ENCODE measurements at regions not wholly inside any gene's neighbourhood (a gene's known extent, or its start where the extent isn't known, plus 50 kb on each side); places are given as distances from the start of the nearest gene placed in this dataset.

DNA sequence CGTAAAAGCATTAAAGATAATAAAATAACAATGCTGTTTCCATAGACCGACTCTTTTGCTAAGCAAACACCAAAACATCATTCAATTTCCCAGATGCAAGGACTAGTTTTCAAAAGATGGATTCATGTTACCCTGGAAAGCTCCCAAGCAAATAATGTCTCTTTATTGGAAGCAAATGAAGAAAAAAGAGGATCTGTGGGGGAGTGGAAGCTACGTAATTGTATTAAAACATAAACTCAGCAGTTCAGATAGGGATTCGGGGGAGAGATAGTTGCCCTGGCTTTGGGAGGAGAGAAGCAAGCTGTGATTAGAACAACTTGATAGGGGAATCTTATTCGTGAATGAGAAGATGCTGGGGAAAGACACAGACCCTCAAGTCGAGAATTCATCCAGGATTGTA, 491.0 kb upstream of the CLINT1 start:
- no peak for DNase-seq

DNA sequence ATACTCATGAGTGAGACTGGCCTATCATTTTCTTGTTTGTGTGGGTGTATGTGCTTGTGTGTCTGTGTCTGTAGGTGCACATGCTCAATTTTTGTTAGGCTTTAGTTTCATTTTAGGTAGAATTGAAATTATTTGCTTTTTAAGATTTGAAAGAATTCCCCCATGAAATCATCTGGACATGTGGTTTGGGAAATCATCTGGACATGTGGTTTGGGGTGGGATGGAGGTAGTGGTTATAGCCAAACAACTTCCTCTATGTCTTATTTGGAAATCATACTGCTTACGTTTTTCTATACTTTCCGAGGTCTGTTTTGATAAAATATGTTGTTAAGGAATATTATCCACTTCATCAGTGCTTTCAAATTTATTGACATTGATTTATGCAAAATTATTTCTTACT, 485.4 kb upstream of the CLINT1 start:
- DNase-seq: no peak

DNA sequence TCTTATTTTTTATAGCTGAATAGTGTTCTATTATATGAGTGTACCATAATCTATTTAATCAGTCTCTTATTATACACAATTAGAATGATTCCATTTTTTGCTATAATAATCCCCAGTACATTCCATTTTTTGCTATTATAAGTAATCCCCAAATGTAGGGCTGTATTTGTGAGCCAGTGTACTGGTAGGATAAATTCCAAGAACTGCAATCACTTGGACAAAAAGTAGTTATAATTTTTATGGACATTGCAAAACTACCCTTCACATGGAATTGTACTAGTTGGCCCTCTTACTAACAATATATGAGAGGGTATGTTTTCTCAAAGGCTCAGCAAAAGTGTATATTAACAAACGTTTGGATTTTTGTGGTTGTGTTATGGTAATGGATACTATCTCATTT, 481.7 kb upstream of the CLINT1 start:
- no peak for DNase-seq

DNA sequence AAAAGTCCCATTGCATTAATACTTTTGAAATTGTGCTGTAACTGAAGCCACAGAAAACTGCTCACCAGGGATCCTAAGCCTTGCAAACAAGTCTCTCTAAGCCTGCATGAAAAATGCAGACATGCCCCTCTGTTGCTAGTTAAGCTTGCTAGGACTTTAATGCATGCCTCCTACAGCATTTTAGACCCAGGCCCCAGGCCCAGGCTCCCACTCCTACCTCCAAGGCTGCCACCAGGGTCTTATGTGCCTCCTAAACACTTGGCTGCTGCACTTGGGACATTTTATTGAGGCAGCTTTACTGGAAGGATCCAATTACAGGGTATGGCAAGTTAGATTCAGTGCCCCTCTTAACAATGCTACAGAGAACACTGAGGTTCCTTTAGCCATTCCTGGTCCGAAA, 467.3 kb upstream of the CLINT1 start:
- no peak for DNase-seq

DNA sequence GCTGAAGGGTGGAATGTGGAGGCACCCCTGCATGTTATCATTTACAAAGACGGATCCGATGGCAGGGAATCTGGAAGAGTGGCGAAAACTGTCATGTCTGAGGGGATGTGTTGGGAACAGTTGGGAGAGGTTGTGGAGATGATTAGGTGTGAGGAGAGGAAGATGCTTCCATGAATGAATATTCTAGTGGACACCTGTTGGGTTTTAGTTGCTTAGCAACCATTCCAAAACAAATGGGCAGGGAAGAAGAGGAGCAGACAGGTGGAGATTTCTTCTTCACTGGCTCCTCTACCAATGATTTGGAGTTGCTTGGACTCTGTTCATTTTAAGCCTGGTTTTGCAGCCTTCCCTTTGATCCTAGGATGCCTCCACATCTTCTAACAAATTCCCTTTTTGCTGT, 465.3 kb upstream of the CLINT1 start:
- DNase-seq: no peak

DNA sequence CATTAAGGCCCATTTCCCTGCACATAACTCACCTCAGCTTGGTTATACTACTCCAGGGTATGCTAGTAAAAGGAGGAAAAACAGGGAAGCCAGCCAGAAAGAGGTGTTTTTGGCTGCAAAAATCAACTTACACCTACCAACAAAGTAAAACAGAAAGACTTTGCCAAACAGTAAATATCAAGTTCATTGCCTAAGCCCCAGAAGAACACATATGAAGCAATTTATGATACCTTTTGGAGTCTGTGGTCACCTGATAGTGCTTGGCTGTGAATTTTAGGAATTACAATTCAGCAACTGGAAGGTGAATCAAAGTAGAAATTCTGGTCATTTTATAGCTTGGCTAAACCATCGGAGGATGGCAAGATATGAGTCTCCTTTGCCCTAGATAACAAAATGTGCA, 463.7 kb upstream of the CLINT1 start:
- no peak for DNase-seq

DNA sequence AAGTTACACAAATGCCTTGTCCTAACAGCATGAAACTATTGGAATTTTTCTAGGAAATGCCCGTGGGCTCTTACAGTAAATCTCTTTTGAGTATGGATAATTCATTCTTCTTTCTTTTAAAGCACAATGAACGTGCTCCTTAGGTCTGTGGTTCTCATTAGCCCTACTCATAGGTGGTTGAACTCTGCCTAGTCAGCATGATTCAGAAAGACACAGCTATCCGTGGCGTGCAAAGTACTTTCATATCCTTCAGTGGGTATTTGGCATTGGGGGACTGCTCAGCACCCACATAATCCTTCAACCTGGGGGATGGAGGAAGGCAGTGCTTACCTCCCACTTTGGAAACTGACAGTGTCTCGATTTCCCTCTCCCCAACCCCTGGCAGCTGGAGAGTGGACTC, 462.0 kb upstream of the CLINT1 start:
- DNase-seq: no peak

DNA sequence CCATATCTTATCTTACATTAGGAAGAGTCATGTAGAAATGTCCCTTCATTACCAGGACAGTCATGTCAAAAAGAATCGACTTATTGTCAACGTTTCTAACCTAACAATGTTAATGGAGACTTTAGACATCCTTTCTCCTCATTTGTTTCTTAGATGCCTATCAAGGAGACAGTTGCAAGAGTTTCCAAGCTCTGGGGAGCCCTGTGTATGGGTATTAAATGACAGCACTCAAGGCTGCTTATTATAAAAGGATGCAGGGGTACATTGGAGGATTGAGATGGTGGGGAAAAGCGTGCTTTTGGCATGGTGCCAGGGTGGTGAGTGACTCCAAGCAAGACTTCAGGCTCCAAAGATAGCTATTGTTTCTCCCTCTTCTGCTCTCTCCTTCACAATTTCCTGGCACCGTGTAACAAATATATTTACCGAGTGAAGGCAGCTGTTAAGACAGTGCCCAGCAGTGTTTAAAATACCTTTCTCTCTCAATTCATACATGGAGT, 461.3 kb upstream of the CLINT1 start:
- DNase-seq: no peak

DNA sequence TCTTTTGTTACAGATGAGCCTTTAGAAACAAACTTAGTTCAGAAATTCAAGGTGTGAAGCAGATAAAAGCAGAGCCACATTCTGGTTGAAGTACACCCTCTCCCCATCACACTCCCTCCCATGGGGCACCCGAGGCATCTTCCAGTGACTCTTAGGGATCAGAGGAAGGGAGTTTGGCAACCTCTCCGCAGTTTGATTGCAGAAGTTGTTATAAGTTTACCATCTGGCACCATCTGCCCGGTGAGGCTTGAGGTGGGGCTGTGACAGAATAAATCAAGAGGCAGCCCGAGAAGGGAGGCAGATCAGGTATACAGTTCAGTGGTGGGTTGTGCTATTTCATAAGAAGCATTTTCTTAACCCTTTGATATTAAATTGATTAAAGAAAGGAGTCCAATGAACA, 458.6 kb upstream of the CLINT1 start:
- DNase-seq: no peak

DNA sequence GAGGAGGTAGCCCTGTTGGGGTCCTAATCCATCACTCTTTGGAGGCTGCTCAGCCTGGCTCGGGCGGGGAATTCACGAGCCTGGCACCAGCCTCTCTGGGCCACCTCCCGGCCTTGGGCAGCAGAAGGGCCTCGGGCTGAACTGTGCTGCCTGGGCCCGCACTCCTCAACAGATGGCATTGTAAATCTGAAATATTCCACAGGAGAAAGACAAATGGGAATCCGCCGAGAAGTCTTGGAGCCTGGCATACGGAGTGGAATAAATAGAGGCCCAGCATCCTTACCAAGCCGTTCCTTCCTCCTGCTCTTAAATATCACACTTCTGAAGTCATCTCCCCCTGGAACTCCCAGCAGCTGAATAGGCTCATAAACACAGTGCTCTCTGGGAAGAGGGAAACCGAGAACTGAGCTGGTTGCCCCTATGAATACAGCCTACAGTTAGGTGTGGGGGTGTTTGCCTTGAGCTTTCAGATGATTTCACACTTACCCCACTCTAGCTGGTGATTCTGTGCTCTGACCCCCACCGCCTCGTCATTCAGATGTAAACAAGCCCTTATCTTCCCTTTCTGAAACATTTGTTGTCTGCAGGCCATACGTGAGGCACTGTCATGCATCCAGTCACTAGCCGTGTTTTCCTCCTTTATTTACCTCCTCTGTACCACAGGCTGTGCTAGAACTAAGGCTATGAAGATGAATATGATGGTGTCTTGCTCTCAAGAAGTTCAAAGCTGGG, 455.0 kb upstream of the CLINT1 start:
- no peak for DNase-seq

DNA sequence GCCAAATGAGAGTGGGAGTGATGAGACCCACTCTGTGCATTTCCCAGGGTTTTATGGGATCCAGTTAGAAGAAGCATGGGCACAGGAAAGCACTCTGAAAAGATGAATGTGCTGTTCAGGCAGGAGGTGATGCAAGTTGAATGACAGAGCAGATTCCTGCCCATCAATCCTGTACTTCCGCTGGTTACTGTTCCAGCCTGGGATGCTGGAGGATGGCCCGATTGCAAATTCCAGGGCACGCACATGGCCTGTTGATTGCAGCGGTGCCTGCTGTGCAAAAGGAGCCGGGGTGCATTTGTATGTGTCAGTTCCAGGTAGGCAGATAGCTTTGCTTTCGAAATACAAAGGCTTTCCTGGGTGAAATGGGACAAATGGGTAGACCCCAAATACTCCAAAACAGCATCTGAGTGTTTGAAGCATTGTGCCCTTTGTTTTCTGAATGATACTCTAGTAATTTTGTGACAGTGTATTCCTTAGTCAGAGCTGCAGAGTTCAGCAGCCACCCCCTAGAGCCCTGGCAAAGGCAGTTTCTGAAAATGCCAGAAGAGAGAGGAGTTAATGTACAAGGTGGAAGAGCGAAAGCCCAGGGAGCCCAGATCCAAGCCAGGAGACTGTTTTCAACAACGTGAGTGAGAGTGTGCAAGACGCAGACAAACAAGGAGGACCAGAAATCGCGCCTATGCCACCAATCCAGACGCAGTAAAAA, 454.2 kb upstream of the CLINT1 start:
- no peak for DNase-seq

DNA sequence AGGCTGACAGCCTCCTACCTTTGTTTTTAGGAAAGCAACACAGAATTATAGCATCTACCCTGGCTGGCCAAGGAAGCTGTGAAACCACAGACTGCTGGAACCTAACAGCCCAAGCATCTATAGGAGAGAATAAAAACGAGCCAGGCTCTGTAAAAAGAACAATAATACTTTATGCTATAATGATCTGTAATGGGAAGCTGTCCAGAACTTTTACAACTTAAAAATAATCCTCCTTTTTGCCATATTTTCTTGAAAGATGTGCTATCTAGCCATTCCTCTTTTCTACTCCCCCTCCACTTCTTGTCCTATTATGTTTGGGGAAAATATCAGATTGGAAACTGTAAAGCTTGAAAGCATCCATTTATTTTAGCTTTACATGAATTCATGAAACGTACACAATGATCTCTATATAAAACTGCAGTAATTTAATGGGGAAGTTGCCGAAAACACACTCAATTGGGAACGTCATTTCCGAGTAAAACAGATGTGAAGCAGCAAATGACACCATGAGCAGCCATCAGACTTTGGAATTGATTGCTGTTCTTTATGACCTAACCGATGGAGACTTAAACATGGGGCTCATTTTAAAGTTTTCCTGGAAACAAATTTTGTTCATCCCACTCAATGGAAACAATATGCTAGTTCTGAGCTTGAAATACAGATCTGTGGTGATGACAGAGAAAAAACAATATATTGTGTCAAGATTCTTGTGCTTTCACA, 450.3 kb upstream of the CLINT1 start:
- DNase-seq: no peak

DNA sequence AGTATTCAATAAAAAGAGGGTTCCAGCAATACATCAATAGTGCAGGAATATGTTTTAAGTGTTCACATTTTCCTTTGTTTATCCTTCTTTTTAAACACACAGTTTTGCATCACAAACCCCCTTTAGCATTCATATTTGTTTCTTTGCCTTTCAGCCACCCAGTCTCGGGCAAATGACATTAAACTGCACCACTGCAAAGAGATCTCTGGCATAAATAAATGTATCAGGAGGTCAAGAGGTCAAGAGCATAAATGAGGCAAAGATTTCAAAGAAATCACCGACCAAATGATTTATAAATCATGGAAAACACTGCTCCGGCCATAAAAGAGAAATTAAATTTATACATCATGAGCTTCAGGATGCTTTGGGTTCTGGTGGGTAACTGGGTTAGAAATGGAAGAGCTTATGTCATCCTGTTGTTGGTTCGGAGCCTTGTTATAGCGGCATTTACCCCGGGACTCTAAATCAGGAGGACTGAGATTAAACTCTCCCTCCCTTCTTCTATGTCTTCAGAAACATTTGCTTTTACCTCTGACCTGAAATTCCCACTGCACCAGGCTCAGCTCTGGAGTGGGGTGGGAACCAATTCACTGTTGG, 449.6 kb upstream of the CLINT1 start:
- no peak for DNase-seq

DNA sequence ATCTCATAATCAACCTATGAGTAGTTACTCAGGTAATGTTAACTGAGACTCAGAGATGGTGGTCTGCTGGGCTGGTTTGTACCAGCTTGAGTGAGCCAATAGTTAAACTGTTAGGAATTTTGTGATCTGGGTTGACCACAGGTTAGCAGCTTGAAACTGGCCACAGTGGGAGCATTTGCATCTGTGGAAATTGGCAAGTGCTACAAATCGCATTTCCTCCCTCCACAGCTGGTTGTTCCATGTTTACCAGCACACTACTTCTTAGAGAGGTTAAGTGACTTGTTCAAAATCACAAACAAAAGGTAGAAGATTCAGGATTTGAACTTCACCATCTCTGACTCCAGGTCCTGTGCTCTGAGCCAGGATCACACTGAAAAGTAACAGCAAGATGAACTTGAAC, 446.9 kb upstream of the CLINT1 start:
- DNase-seq: no peak

DNA sequence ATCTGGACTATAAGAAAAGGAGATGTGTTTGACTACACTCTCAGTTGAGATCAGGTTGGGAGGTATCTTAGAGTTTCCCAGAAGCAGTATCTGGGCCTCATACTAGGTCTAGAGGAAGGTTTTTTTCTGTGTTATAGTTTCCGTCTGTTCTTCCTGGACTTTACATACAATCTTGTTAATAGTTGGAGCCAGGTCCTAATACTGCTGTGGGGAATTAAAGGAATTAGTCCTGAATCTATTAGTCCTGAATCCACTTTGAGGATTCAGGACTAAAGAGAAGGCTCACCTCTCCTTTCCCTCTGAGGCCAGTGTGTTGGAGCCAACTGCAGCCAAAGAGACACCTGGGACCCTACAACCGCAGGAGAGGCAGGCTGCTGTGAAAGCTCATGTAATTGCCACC, 445.7 kb upstream of the CLINT1 start:
- no peak for DNase-seq

DNA sequence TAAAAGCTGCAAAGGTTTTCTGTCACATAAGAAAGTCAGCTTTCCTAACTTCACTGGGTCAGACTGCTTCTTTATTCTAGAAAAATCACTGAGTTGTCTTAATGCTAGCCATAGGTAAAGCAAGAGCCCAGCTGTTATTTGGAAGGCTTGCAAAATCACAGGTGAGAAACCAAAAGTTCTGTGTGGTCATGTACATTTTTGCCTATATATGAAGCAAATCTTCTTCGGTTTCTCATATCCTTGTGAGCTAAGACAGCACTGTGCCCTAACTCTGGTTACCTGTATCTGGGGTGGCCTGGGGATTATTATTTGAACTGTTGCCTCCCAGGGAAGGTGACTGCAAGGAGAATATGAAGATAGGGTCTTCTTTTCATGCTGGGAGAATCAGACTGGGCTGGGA, 444.9 kb upstream of the CLINT1 start:
- no peak for DNase-seq

DNA sequence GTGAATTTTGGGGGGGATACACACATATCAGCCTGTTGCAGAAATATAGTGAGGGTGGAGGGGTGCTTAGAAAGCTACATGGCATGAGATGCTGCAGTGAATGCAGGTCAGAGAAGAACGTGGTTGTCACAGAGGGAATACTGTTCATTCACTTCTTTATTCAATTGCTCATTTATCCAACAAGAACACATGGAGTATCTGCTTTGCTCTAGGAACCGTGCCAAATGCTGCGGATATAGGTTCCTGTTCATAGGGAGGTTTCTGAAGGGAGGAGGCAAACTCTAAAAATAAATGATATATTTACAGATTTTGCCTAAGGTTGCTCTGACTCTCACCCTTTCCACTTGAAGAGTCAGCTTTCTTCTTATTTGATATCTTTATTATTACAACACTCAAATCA, 444.3 kb upstream of the CLINT1 start:
- no peak for DNase-seq

DNA sequence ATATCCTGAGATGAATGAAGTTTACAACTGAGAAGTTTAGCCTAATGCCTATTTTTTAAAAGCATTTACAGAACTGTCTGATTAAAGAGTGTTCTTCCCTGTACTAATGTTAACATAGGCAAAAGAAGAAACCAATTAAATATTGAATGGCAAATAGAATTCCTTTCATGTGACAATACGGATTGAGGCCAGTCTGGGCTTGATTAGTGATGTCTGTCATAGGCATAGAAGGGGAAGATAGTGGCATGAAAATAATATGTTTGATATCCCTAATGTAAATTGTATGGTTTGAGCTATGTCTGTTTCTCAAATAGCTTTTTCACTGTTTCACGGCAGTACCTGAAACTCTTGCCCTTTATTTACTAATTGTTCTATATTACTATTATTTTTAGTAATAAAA, 443.1 kb upstream of the CLINT1 start:
- DNase-seq: no peak

DNA sequence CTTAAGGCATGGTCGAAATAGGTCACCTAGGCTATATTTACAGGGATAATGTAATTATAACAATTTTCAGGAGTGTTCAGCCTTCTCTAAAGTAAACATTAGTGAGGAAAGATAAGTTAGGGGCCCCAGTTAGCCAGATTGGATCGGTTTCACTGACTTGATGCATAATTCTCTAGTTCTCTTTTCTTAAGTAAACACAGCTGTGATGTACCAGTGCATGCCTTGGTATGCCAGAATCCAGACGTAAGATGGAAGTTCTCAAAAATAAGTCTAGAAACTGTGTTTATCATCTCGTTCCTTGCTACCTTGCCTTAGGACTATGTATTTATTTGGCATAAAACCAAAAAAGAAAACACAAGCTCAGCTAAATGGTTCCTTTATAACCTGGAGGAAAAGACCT, 442.2 kb upstream of the CLINT1 start:
- no peak for DNase-seq

DNA sequence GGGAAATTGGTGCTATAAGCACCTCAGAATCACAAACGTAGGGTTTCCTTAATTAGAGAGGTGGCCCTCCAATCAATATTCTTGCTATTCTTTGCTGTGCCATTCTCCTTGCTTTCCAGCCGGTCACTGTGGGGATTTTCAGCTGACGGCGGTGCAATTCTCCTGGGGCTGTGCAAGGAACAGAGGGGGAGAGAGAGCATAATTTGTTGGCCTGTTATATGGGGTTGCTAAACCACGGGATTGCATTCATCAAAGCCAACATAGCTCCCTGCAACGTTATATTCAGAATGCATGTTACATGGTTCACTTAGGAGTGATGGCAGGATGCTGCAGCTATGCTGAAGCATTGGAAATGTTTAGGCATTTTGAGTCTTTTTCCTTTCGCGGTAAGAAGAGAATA, 441.3 kb upstream of the CLINT1 start:
- DNase-seq: no peak

DNA sequence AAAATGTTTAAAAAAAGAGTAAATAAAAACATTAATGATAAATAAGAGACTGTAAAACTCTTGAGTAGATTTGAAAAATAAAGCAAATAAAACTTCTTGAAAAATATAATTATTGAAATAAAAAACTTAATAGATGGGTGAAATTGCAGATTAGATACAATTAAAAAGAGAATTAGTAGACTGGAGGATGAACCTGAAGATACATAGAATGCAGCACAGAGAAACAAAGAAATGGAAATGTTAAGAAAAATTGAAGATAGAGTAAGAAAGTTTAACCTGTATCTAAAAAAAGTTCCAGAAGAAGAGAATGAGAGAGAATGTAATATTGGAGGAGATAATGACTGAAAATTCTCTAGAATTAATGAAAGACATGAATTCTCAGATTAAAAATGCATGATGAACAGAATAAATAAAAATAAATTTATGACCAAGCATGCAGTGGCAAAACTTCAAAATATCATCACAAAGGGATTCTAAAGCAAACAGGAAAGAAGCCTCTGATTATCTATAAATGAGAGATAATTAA, 438.1 kb upstream of the CLINT1 start:
- DNase-seq: no peak

DNA sequence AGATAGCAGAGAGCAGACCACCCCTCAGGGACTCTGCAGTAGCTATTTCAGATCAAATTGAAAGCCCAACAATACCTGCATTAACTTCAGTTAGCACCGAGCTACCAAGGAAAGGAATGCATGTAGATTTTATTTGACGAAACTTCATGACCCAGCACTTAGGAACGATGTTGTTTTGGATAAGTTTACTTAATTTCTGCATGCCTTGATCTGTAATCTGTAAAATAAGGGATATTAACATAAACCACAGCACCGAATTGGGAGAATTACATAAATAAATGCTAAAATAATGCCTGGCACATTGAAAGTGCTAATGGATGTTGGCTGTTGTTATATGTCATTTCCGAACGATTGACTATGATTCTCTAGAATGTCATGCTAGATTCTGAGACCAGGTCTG, 435.8 kb upstream of the CLINT1 start:
- no peak for DNase-seq

DNA sequence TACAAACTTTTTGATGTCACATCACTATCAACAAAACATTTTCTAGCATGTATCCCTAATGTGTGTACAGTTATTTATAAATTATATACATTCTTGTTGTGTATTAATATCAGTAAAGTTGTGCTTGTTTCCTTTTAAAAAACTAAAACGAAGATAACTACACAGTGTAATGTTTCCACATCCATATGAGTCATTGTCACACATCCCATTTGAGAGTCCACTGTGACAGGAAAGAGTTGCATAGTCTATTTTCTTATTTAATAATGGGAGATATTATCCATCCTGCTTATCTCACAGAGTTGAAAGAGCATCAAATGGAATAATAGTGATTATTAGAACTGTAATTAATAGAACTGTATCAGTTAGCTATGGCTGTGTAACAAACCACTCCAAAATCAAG, 434.0 kb upstream of the CLINT1 start:
- no peak for DNase-seq
